Hepatocyte (in vitro differentiated cells): ENCODE measurements at regions not wholly inside any gene's neighbourhood (a gene's known extent, or its start where the extent isn't known, plus 50 kb on each side); places are given as distances from the start of the nearest gene placed in this dataset.

Source experiments
- DNase-seq: peaks from one replicate; pipeline ENCODE4 v3.0.0-alpha.2; 2016; ENCODE audit warnings: low spot score
- H2AFZ ChIP-seq: fragments of 200-600 bp; sonication (generic); 2 replicates; pipeline ENCODE4 v1.6.0; 2016; ENCODE audit warnings: antibody characterized with exemption, mild to moderate bottlenecking
- H3K27ac ChIP-seq: fragments of 200-600 bp; sonication (generic); 2 replicates; pipeline ENCODE4 v1.5.1; 2016; ENCODE audit warnings: mild to moderate bottlenecking
- H3K27me3 ChIP-seq: fragments of 200-600 bp; sonication (generic); 2 replicates; pipeline ENCODE4 v1.6.1; 2016
- H3K36me3 ChIP-seq: fragments of 200-600 bp; sonication (generic); replicated peaks from 2 replicates; pipeline ENCODE4 v1.5.1; 2016; ENCODE audit warnings: low read depth; ENCODE audit not compliant: insufficient read depth
- H3K4me1 ChIP-seq: fragments of 200-600 bp; sonication (generic); 2 replicates; pipeline ENCODE4 v1.5.1; 2016; ENCODE audit warnings: mild to moderate bottlenecking, moderate library complexity; ENCODE audit not compliant: insufficient read depth
- H3K4me2 ChIP-seq: fragments of 200-600 bp; sonication (generic); 2 replicates; pipeline ENCODE4 v1.6.0; 2016
- H3K4me3 ChIP-seq: fragments of 200-600 bp; sonication (generic); 2 replicates; pipeline ENCODE4 v1.5.1; 2016; ENCODE audit warnings: mild to moderate bottlenecking
- H3K79me2 ChIP-seq: fragments of 200-600 bp; sonication (generic); 2 replicates; pipeline ENCODE4 v1.6.0; 2017; ENCODE audit warnings: mild to moderate bottlenecking
- H3K9me2 ChIP-seq: fragments of 200-600 bp; sonication (generic); replicated peaks from 2 replicates; pipeline ENCODE4 v1.6.0; 2017; ENCODE audit warnings: mild to moderate bottlenecking; ENCODE audit not compliant: insufficient read depth
- H3K9me3 ChIP-seq: fragments of 200-600 bp; sonication (generic); 2 replicates; pipeline ENCODE4 v1.5.1; 2016; ENCODE audit warnings: low read depth, mild to moderate bottlenecking
- H4K20me1 ChIP-seq: fragments of 200-600 bp; sonication (generic); 2 replicates; pipeline ENCODE4 v1.6.0; 2016; ENCODE audit warnings: mild to moderate bottlenecking; ENCODE audit not compliant: insufficient read depth, poor library complexity, severe bottlenecking
- EZH2 ChIP-seq: fragments of 200-600 bp; sonication (generic); IDR thresholded peaks from 2 replicates; pipeline ENCODE4 v1.6.1; 2016; ENCODE audit warnings: antibody characterized with exemption, mild to moderate bottlenecking, borderline replicate concordance
- EZH2phosphoT487 ChIP-seq: fragments of 200-600 bp; sonication (generic); IDR thresholded peaks from one replicate; pipeline ENCODE4 v1.6.1; 2018; ENCODE audit warnings: antibody characterized with exemption, mild to moderate bottlenecking, low read depth, moderate library complexity; ENCODE audit not compliant: unreplicated experiment, severe bottlenecking
- WGBS: methylation state at CpG from one replicate; pipeline ENCODE4 v1.1.6; 2016; ENCODE audit warnings: low lambda C conversion rate; ENCODE audit errors: missing lambda C conversion rate; 5-methylcytosine and 5-hydroxymethylcytosine counted together
- TF ChIP-seq, protein P1 (sequence below): fragments of 200-600 bp; sonication (generic); IDR thresholded peaks from 2 replicates; pipeline ENCODE4 v1.5.1; 2016; ENCODE audit warnings: antibody characterized with exemption, mild to moderate bottlenecking; ENCODE audit not compliant: poor library complexity

DNA sequence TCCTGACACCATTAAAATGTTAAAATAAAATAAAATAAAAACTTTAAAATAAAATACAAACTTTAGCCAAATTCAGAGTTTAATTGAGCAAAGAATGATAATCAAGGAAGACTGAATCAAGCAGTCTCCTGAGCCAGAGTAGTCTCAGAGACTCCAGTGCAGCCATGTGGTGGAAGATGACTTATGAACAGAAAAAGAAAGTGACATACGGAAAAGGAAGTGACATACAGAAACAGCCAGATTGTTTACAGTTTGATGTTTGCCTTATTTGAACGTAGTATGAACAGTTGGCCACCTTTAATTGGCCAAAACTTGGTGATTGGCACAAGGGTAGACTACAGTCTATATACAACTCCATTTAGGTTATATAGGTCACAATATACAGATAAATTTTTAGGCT lies 787.2 kb downstream of the ADCYAP1 start:
- WGBS, result 84% methylated on average over 2 of the region's 2 CpGs
- no peak overlapping the region for H3K4me3 ChIP-seq
- no peaks in the 10 kb centered on the region for H3K27me3 ChIP-seq
- H4K20me1 ChIP-seq, result no peaks in the 10 kb centered on the region
- H3K4me2 ChIP-seq, result no peak overlapping the region
- H3K36me3 ChIP-seq, result no peaks in the 10 kb centered on the region
- H3K9me3 ChIP-seq, result no peaks in the 10 kb centered on the region
- no peak for DNase-seq
- H3K9me2 ChIP-seq, result no peaks in the 10 kb centered on the region
- H2AFZ ChIP-seq, result no peak overlapping the region
- no peaks in the 10 kb centered on the region for H3K4me1 ChIP-seq
- no peak overlapping the region for H3K27ac ChIP-seq
- TF ChIP-seq, protein P1, sequence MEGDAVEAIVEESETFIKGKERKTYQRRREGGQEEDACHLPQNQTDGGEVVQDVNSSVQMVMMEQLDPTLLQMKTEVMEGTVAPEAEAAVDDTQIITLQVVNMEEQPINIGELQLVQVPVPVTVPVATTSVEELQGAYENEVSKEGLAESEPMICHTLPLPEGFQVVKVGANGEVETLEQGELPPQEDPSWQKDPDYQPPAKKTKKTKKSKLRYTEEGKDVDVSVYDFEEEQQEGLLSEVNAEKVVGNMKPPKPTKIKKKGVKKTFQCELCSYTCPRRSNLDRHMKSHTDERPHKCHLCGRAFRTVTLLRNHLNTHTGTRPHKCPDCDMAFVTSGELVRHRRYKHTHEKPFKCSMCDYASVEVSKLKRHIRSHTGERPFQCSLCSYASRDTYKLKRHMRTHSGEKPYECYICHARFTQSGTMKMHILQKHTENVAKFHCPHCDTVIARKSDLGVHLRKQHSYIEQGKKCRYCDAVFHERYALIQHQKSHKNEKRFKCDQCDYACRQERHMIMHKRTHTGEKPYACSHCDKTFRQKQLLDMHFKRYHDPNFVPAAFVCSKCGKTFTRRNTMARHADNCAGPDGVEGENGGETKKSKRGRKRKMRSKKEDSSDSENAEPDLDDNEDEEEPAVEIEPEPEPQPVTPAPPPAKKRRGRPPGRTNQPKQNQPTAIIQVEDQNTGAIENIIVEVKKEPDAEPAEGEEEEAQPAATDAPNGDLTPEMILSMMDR, result no peak
- no peak for TF ChIP-seq EZH2
- no peak for TF ChIP-seq EZH2phosphoT487
- no peaks in the 10 kb centered on the region for H3K79me2 ChIP-seq

DNA sequence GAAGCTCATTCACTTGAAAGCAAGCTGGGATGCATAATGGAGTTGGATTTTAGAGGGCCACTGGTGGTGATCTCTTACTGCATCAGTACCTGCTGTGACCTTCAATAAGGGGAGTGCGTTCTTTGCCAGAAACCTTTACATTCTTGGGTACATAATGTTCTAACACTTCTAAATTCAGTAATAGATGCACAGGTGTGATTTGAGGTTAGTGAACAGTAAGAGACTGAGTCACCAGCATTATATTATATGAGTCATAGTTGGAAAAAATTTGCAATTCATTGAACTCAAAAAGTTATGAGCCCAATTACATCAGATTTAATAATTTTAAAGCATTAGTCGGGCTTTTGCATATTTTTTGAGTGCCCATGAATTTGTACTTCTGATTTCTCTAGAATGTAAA lies 803.3 kb downstream of the ADCYAP1 start:
- no peak overlapping the region for H2AFZ ChIP-seq
- TF ChIP-seq EZH2 (no peak), EZH2phosphoT487 (no peak)
- H3K36me3 ChIP-seq, result no peaks in the 10 kb centered on the region
- no peak for DNase-seq
- 86% methylated on average over 2 of the region's 2 CpGs for WGBS
- no peaks in the 10 kb centered on the region for H3K79me2 ChIP-seq
- no peaks in the 10 kb centered on the region for H3K9me2 ChIP-seq
- no peaks in the 10 kb centered on the region for H3K27me3 ChIP-seq
- H4K20me1 ChIP-seq, result no peaks in the 10 kb centered on the region
- H3K4me1 ChIP-seq, result no peaks in the 10 kb centered on the region
- H3K4me2 ChIP-seq, result no peak overlapping the region
- H3K27ac ChIP-seq, result no peak overlapping the region
- H3K9me3 ChIP-seq, result no peaks in the 10 kb centered on the region
- H3K4me3 ChIP-seq, result no peak overlapping the region

DNA sequence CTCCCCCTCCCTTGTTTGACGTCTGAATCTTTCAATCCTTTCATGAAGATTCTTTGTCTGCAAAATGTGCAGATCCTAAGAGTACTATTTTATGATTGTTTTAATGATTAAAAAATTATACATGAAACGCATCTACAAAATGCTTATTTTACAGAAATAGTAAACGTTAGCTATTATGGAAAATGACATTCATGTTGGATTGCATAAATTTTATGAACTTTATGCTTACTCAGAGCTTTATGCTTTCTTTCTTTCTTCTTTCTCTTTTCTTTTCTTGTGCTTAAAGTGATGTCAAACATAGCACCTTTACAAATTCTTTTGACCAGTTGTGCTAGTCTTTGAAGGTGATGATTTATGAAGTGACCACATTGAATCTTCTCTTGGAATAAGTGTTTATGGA lies 805.4 kb downstream of the ADCYAP1 start:
- TF ChIP-seq, protein P1, result no peak
- TF ChIP-seq EZH2, result no peak
- no peak for TF ChIP-seq EZH2phosphoT487
- Histone ChIP-seq H3K27me3 (no peaks in the 10 kb centered on the region), H4K20me1 (no peaks in the 10 kb centered on the region), H3K4me3 (no peak overlapping the region), H3K4me2 (no peak overlapping the region), H3K9me3 (no peaks in the 10 kb centered on the region), H3K79me2 (no peaks in the 10 kb centered on the region), H3K36me3 (no peaks in the 10 kb centered on the region), H3K4me1 (no peaks in the 10 kb centered on the region), H3K9me2 (no peaks in the 10 kb centered on the region), H3K27ac (no peak overlapping the region), H2AFZ (no peak overlapping the region)
- 75% methylated on average over 3 of the region's 3 CpGs for WGBS
- no peak for DNase-seq

DNA sequence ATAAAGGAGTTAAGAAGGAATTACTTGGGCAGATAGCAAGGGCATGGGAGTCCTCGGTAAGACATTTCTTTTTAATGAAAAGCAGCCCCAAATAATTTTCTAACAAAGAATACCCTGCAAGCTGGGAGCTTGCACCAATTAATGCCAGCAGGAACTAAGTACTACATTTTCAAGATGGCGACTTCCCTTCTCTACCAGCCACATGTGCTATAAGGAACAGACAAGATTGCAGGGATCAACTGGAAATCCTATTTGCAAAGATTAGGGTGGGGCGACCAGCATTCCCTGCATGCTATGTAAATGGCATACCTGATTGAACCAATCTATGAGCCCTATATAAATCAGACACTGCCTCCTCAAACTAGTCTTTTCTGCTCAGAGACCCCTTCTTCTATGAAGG lies 827.5 kb downstream of the ADCYAP1 start:
- Histone ChIP-seq H3K9me3 (no peaks in the 10 kb centered on the region), H3K36me3 (no peaks in the 10 kb centered on the region), H3K27me3 (no peaks in the 10 kb centered on the region), H3K4me2 (no peak overlapping the region), H2AFZ (no peak overlapping the region), H3K4me3 (no peak overlapping the region), H4K20me1 (no peaks in the 10 kb centered on the region), H3K27ac (no peak overlapping the region), H3K9me2 (no peaks in the 10 kb centered on the region), H3K79me2 (no peaks in the 10 kb centered on the region), H3K4me1 (no peaks in the 10 kb centered on the region)
- WGBS, result 77% methylated on average over 3 of the region's 3 CpGs
- DNase-seq, result no peak
- TF ChIP-seq, protein P1, result no peak
- TF ChIP-seq EZH2phosphoT487, result no peak
- TF ChIP-seq EZH2, result no peak
